IPS DF 6.9 (cell line): ENCODE measurements at regions not wholly inside any gene's neighbourhood (a gene's known extent, or its start where the extent isn't known, plus 50 kb on each side); places are given as distances from the start of the nearest gene placed in this dataset.
"Not testable (repeated sequence)": the region's sequence is repeated elsewhere in the genome, so short reads cannot be mapped to it uniquely, and the experiment has no call there.

ENCODE experiments used
- DNase-seq: peaks from one replicate; pipeline ENCODE4 v3.0.0-alpha.2; 2013; ENCODE audit warnings: low read depth, low spot score
- H3K27ac ChIP-seq: one replicate; pipeline ENCODE4 v1.5.1; 2013; ENCODE audit warnings: low read length, control low read depth
- H3K27me3 ChIP-seq: 2 replicates; pipeline ENCODE4 v1.6.1; 2013; ENCODE audit warnings: mild to moderate bottlenecking, low read length; ENCODE audit not compliant: control insufficient read depth, insufficient read depth
- H3K36me3 ChIP-seq: 2 replicates; pipeline ENCODE4 v1.6.1; 2013; ENCODE audit warnings: low read length; ENCODE audit not compliant: control insufficient read depth, insufficient read depth
- H3K4me1 ChIP-seq: 2 replicates; pipeline ENCODE4 v1.6.1; 2013; ENCODE audit warnings: low read length; ENCODE audit not compliant: control insufficient read depth, insufficient read depth
- H3K4me3 ChIP-seq: 2 replicates; pipeline ENCODE4 v1.5.1; 2013; ENCODE audit warnings: mild to moderate bottlenecking, low read length
- H3K9me3 ChIP-seq: 2 replicates; pipeline ENCODE4 v1.6.1; 2013; ENCODE audit warnings: low read length, inconsistent platforms; ENCODE audit not compliant: control insufficient read depth, insufficient read depth
- WGBS: extraction: QIAGEN DNeasy Blood & Tissue Kit; methylation state at CpG from one replicate; pipeline ENCODE4 v1.1.7; 2013; ENCODE audit warnings: mixed read lengths, missing lambda C conversion rate; ENCODE audit not compliant: insufficient read length, insufficient coverage; 5-methylcytosine and 5-hydroxymethylcytosine counted together

DNA sequence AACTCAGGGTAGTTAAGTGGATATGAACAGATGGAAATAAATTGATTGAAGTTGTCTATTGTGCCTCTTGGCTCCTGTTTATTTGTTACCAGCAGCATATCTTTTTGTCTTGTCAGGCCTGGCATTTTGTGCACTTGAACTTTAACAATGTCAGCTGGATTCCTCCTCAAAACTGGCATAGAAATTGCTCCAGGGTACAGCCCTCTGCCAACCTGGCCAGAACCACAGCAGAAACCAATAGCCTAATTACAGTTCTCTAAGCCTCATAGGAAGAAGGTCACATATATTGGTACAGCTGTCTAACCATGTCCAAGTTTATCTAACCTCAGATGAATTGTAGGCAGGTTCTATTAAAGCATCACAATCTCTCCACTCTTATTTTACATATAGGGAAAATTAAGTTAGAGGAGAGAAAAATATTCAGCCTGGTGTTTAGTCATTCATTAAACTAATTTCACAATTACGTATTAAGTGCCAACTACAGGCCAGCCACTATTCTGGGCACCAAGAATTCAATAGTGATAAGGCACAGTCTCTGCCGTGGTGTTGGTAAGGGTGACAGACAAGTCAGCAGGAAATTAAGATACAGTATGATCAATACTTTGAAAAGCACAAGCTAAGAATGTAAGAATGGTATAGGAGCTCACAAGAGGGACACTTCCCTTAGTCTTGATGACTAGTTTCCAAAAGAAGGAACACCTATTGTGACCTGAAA lies 452.9 kb upstream of the NECTIN3 start:
- Histone ChIP-seq H3K27me3 (no peaks in the 10 kb centered on the region), H3K9me3 (no peaks in the 10 kb centered on the region), H3K36me3 (no peaks in the 10 kb centered on the region), H3K4me3 (no peak overlapping the region), H3K4me1 (no peaks in the 10 kb centered on the region), H3K27ac (no peak overlapping the region)
- no peak for DNase-seq
- WGBS: no CpG with 5 or more reads among the region's 2 CpGs

DNA sequence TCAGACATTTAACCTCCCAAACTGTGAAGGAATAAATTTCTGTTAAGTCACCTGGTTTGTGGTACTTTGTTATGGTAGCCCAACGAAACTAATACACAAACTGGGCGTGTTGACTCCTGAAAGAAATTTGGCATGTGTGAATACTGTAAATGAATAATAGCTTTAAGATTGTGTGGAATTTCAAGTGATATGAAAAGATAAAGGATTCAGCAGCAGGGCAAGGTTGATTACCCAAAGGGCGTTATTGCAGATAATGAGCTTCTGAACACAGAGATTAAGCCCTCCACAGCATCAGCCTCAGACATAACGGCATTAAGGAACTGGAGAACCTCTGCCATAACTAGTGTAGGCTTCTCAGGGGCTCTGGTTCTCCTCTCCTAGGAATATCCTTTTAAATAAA lies 451.5 kb upstream of the NECTIN3 start:
- H3K4me1 ChIP-seq: peaks cover 1% of the 10 kb centered on the region; the same call in 1 of the 2 replicates
- H3K36me3 ChIP-seq: no peaks in the 10 kb centered on the region
- H3K4me3 ChIP-seq: no peak overlapping the region
- no peak for DNase-seq
- no peaks in the 10 kb centered on the region for H3K27me3 ChIP-seq
- WGBS: no CpG with 5 or more reads among the region's 4 CpGs
- no peak overlapping the region for H3K27ac ChIP-seq
- no peaks in the 10 kb centered on the region for H3K9me3 ChIP-seq

DNA sequence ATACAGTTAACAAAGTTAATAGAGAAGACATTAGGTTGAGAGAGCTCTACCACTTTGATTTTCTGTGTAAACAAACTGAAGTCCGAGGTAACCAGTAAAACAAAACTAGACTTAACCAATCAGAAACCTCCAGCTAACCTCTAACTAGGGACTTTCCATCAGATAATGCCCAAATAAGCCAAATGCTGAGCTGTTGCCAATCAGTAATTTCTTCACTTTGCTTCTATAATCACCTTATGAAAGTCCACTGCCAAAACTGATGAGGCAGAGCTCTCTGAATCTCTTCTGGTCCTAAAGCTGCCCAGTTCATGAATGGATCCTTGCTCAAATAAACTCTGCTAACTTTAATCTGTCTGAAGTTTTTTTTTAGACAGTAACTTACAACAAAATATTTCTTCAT lies 448.0 kb upstream of the NECTIN3 start:
- Histone ChIP-seq H3K4me3 (no peak overlapping the region), H3K27me3 (no peaks in the 10 kb centered on the region), H3K36me3 (no peaks in the 10 kb centered on the region), H3K4me1 (peaks cover 1% of the 10 kb centered on the region; the same call in 1 of the 2 replicates), H3K9me3 (no peaks in the 10 kb centered on the region), H3K27ac (no peak overlapping the region)
- no peak for DNase-seq
- no CpG with 5 or more reads among the region's 1 CpG for WGBS

DNA sequence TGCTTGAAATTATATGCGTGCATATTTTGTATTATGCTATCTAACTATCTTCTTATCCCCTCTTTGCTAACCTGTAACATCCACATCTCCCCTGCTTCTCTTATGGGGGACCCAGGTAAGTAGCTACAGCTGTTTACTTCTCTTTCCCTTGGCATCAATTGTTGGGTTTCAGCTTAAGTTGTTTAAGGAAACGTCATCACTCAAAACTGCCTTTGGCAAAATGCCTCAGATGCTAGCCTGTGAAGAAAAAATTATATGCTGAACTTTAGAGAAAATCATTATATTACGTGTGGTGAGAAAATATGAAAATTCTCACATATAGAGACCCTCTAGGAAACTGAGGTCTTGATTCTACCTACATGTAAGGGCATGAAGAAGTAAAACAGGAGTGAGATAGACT lies 447.0 kb upstream of the NECTIN3 start:
- Histone ChIP-seq H3K36me3 (no peaks in the 10 kb centered on the region), H3K4me1 (peaks cover 1% of the 10 kb centered on the region; the same call in 1 of the 2 replicates), H3K4me3 (no peak overlapping the region), H3K27me3 (no peaks in the 10 kb centered on the region), H3K27ac (no peak overlapping the region), H3K9me3 (no peaks in the 10 kb centered on the region)
- no peak for DNase-seq
- no CpG with 5 or more reads among the region's 3 CpGs for WGBS

DNA sequence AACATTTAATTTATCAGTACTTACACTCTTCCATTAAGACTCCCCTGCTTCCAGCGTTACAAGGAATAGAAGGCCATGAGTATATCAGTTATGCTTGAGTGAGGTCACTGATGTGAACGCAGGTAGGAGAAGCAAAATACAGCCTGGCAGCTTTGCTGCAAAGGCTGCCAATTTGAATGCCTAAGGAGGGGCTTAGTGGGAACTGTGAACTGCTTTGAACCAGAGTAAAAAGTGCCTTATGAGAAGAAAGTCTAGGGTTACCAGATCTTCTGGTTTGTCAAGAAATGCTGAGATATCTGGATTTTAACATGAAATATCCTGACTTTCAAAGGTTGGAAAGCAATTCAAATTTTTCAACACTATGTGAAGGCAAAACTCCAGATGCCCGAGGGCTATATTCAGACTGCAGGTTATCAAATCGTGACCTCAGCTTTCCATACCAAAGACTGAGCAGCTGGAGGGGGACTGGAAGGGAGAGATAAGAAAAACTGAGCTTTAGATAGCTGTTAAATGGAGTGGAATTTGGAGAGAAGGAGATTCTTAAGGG lies 446.3 kb upstream of the NECTIN3 start:
- WGBS: no CpG with 5 or more reads among the region's 4 CpGs
- Histone ChIP-seq H3K4me3 (no peak overlapping the region), H3K27ac (no peak overlapping the region), H3K4me1 (peaks cover 1% of the 10 kb centered on the region; the same call in 1 of the 2 replicates), H3K27me3 (no peaks in the 10 kb centered on the region), H3K36me3 (no peaks in the 10 kb centered on the region), H3K9me3 (no peaks in the 10 kb centered on the region)
- DNase-seq: no peak

DNA sequence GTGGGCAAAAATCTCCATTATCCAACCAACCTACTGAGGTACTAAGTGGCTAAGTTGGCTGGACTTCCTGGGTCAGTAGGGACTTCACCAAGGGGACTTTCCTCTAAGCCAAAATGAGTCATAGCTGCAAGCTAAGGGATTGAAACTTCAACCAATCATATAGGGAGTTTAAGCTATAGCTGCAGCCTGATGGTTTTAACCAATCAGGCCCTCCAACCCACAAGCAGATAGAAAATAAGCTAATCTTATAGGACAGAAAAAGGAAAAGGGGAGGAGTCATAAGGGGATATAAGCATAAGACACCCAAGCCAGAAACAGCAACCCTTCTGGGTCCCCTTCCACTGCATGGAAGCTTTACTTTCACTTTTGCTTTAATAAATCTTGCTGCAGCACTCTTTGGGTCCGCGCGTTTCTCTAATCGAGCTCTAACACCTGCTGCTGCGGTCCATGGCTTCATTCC lies 444.9 kb upstream of the NECTIN3 start:
- DNase-seq, H3K9me3 ChIP-seq, H3K4me3 ChIP-seq, H3K27ac ChIP-seq, H3K27me3 ChIP-seq, H3K36me3 ChIP-seq, H3K4me1 ChIP-seq: not testable (repeated sequence)
- WGBS: no CpG with 5 or more reads among the region's 5 CpGs

DNA sequence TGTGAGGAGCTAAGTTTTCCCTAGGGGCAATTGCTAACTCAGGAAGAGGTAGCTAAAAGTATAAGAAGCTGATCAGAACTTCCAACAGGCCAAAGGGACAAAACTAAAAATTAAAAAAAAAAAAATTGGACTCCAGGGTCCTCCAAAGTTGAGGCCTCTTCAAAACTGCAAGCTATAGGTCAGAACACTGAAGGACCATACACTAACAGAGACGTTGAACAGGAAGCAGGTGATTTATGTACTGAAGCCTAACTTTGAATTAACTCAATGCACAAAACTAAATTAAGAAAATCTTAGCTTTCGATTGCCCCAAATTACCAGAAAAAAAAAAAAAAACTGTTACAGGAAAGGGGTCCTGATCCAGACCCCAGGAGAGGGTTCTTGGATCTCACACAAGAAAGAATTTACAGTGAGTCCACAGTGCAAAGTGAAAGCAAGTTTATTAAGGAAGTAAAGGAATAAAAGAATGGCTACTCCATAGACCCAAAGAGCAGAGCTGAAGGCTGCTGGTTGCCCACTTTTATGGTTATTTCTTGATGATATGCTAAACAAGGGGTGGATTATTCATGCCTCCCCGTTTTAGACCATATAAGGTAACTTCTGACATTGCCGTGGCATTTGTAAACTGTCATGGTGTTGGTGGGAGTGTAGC lies 442.8 kb upstream of the NECTIN3 start:
- no peak overlapping the region for H3K4me3 ChIP-seq
- no peaks in the 10 kb centered on the region for H3K36me3 ChIP-seq
- no CpG with 5 or more reads among the region's 4 CpGs for WGBS
- H3K27ac ChIP-seq: no peak overlapping the region
- H3K9me3 ChIP-seq: no peaks in the 10 kb centered on the region
- DNase-seq: no peak
- no peaks in the 10 kb centered on the region for H3K27me3 ChIP-seq
- H3K4me1 ChIP-seq: peaks cover 1% of the 10 kb centered on the region; the same call in 1 of the 2 replicates

DNA sequence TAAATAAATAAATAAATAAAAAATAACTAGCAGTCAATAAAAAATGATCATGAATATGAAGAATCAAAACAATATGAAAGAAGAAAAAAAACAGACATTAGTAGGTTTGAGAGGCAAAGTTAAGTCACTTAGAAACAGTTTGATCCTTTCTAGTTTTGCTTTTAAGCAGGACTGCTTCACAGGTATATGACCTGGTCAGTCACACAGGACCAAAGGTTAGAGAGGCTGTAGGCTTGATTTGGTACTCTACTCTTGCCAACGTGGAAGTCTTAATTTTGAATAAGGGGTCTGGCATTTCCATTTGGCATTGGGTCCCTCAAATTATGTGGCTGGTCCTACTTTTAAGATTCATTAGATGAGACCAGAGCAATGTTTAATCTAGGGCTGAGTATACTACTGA lies 441.7 kb upstream of the NECTIN3 start:
- DNase-seq: no peak
- no peaks in the 10 kb centered on the region for H3K9me3 ChIP-seq
- H3K4me3 ChIP-seq: no peak overlapping the region
- H3K27ac ChIP-seq: no peak overlapping the region
- no peaks in the 10 kb centered on the region for H3K36me3 ChIP-seq
- H3K27me3 ChIP-seq: no peaks in the 10 kb centered on the region
- peaks cover 1% of the 10 kb centered on the region; the same call in 1 of the 2 replicates for H3K4me1 ChIP-seq
- WGBS: no CpG with 5 or more reads among the region's 1 CpG

DNA sequence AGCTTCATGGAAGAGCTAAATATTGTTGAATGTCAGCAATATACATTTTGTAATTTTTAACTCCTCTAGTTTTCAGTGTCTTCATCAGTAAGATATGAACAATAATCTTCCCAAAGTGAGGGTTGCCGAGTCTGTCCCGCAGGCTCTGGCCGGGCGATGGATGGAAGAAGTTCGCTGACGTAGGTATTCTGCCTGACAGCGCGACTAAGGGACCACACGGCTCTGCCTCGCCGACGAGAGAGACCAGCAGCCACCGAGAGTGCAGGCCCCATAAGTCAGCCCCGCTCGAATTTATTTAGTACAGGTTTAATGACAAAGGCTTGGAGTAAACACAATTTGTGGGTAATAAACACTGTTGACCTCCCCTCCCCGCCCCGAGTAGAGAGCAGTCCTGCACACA lies 427.4 kb upstream of the NECTIN3 start:
- no peak overlapping the region for H3K4me3 ChIP-seq
- no peaks in the 10 kb centered on the region for H3K36me3 ChIP-seq
- WGBS: no CpG with 5 or more reads among the region's 17 CpGs
- no peaks in the 10 kb centered on the region for H3K27me3 ChIP-seq
- H3K27ac ChIP-seq: no peak overlapping the region
- no peaks in the 10 kb centered on the region; the same call in 1 of the 2 replicates for H3K4me1 ChIP-seq
- H3K9me3 ChIP-seq: no peaks in the 10 kb centered on the region
- no peak for DNase-seq

DNA sequence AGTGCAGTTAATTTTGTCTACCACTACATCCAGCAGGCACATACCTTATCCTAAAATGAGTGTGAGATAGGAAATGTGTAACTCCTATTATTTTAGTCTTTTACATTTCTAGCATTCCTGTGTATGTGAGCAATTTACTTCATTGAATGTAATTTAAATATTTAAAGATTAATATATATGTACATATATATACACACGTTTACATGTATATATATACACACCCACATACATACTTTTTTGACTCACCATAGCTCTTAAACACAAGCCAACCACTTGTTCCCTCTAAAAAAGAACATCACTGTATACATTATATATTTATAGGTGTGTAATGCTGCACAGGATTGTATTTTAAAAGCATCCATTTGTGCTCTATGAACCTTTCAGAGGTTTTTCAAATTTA lies 425.6 kb upstream of the NECTIN3 start:
- DNase-seq: no peak
- Histone ChIP-seq H3K4me1 (no peaks in the 10 kb centered on the region), H3K36me3 (no peaks in the 10 kb centered on the region), H3K27ac (no peak overlapping the region), H3K9me3 (no peaks in the 10 kb centered on the region), H3K27me3 (no peaks in the 10 kb centered on the region), H3K4me3 (no peak overlapping the region)
- WGBS: no CpG with 5 or more reads among the region's 1 CpG
